GM11168 (cell line): ENCODE measurements at regions not wholly inside any gene's neighbourhood (a gene's known extent, or its start where the extent isn't known, plus 50 kb on each side); places are given as distances from the start of the nearest gene placed in this dataset.
"Not testable (repeated sequence)": the region's sequence is repeated elsewhere in the genome, so short reads cannot be mapped to it uniquely, and the experiment has no call there.

Experiments
- in situ Hi-C: fragments of 300-500 bp; cut with MboI; formaldehyde crosslinking; loops from one replicate; pipeline ENCODE4 v1.12.0; 2022; ENCODE audit warnings: low sequenced_read_pairs; ENCODE audit not compliant: unreplicated experiment

- in situ Hi-C loops, result loop anchor here (25.0 kb wide), 1 partner anchor 346 kb away; no protein-coding TSS in a partner anchor
Measured at GRCh38 chr15:84533705-84534104, 67.1 kb upstream of the ZSCAN2 start.

GRCh38 chr15:84534561-84535235 is 66.1 kb upstream of the ZSCAN2 start:
- in situ Hi-C loops, result loop anchor here (25.0 kb wide), 1 partner anchor 347 kb away; no protein-coding TSS in a partner anchor

- in situ Hi-C loops, result loop anchor here (25.0 kb wide), 1 partner anchor 349 kb away; no protein-coding TSS in a partner anchor
Measured at GRCh38 chr15:84536181-84536580, 64.6 kb upstream of the ZSCAN2 start.

- in situ Hi-C loops, result loop anchor here (25.0 kb wide), 1 partner anchor 357 kb away; no protein-coding TSS in a partner anchor
Measured at GRCh38 chr15:84544586-84544985, 56.2 kb upstream of the ZSCAN2 start.

- in situ Hi-C loops, result loop anchor here (25.0 kb wide), 1 partner anchor 360 kb away; no protein-coding TSS in a partner anchor
Measured at GRCh38 chr15:84547150-84547549, 53.7 kb upstream of the ZSCAN2 start.

GRCh38 chr15:84550503-84550902 is 50.3 kb upstream of the ZSCAN2 start:
- in situ Hi-C loops, result not testable (repeated sequence)
